ENCODE measurements at regions not wholly inside any gene's neighbourhood (a gene's known extent, or its start where the extent isn't known, plus 50 kb on each side); places are given as distances from the start of the nearest gene placed in this dataset.

- TF ChIP-seq CTCF (IDR thresholded peaks at IDR 0.05; ENCODE audit: insufficient read depth, low read depth, low read length) (no peak), EZH2 (IDR thresholded peaks at IDR 0.05; ENCODE audit: insufficient read depth, low read length) (no peak)
Observed at GRCh38 chr6:113488812-113489685, 368.1 kb upstream of the MARCKS start.
